ENCODE measurements at regions not wholly inside any gene's neighbourhood (a gene's known extent, or its start where the extent isn't known, plus 50 kb on each side); places are given as distances from the start of the nearest gene placed in this dataset.

DNA sequence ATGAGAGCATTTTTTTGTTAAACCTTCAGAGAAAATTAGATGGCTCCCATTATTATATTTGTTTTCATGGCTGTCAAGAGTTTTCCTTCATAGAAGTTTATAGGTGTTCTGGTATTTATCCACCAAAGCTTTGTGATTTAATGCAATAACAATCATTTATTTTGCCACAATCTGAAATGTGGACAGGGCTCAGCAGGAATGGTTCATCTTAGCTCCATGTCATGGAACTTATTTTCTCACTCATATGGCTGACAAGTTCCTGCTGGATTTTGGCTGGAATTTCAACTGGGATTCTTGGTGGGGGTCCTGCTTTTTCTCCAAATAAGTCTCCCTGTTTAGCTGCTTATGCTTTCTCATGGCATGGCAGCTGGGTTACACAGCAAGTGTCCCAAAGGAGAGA, 876.7 kb downstream of the QKI start:
- DNase-seq, result no peak
- H3K27me3 ChIP-seq, result no peaks in the 10 kb centered on the region
- no peak overlapping the region for H3K4me3 ChIP-seq
- H3K27ac ChIP-seq, result no peak overlapping the region
- ATAC-seq, result no peak
- peaks cover 0 to 34% of the 10 kb centered on the region in 2 donors for H3K9me3 ChIP-seq
- H3K4me1 ChIP-seq, result no peaks in the 10 kb centered on the region
- intact Hi-C loops (cut with DNase I), result no loop called here
- TF ChIP-seq, protein P1, sequence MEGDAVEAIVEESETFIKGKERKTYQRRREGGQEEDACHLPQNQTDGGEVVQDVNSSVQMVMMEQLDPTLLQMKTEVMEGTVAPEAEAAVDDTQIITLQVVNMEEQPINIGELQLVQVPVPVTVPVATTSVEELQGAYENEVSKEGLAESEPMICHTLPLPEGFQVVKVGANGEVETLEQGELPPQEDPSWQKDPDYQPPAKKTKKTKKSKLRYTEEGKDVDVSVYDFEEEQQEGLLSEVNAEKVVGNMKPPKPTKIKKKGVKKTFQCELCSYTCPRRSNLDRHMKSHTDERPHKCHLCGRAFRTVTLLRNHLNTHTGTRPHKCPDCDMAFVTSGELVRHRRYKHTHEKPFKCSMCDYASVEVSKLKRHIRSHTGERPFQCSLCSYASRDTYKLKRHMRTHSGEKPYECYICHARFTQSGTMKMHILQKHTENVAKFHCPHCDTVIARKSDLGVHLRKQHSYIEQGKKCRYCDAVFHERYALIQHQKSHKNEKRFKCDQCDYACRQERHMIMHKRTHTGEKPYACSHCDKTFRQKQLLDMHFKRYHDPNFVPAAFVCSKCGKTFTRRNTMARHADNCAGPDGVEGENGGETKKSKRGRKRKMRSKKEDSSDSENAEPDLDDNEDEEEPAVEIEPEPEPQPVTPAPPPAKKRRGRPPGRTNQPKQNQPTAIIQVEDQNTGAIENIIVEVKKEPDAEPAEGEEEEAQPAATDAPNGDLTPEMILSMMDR (IDR thresholded peaks at IDR 0.05), result no peak
- no peaks in the 10 kb centered on the region for H3K36me3 ChIP-seq

GRCh38 chr6:164290101-164290500, 875.6 kb downstream of the QKI start:
- ATAC-seq (no peak), DNase-seq (no peak)
- intact Hi-C loops (cut with DNase I), result no loop called here
- H3K4me1 ChIP-seq, result no peaks in the 10 kb centered on the region
- TF ChIP-seq, protein P1 (IDR thresholded peaks at IDR 0.05), result no peak
- no peaks in the 10 kb centered on the region for H3K36me3 ChIP-seq
- H3K27ac ChIP-seq, result no peak overlapping the region
- peaks cover 0 to 34% of the 10 kb centered on the region in 2 donors for H3K9me3 ChIP-seq
- H3K27me3 ChIP-seq, result no peaks in the 10 kb centered on the region
- H3K4me3 ChIP-seq, result no peak overlapping the region

DNA sequence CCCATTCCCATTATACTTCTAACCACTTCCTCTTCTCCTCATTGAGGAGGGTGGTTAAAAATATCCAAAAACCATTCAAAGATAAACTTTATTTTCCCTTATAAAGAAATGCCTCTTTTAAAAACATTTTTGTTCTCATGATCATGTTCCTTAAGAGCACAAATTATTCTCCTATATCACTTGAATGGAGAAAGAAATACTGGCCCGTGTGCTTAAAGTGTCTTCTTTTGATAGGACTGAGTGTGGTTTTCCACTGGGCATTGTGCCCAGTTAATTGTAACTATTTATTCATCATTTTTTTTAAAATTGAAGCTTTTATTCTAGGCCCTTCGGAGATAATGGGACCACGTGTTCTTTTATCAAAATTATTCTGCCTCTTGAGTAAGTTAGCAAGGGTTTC, 871.5 kb downstream of the QKI start:
- H3K9me3 ChIP-seq, result peaks cover 0 to 12% of the 10 kb centered on the region in 2 donors
- H3K36me3 ChIP-seq, result no peaks in the 10 kb centered on the region
- H3K4me1 ChIP-seq, result no peaks in the 10 kb centered on the region
- H3K4me3 ChIP-seq, result no peak overlapping the region
- intact Hi-C loops (cut with DNase I), result no loop called here
- H3K27ac ChIP-seq, result no peak overlapping the region
- ATAC-seq (no peak), DNase-seq (no peak)
- no peaks in the 10 kb centered on the region for H3K27me3 ChIP-seq
- TF ChIP-seq, protein P1 (IDR thresholded peaks at IDR 0.05), result no peak

- no peak overlapping the region for H3K4me3 ChIP-seq
- no peak overlapping the region for H3K27ac ChIP-seq
- TF ChIP-seq, protein P1 (IDR thresholded peaks at IDR 0.05), result no peak
- H3K9me3 ChIP-seq, result peaks cover 0 to 15% of the 10 kb centered on the region in 2 donors
- H3K27me3 ChIP-seq, result no peaks in the 10 kb centered on the region
- no peak for ATAC-seq
- no peak for DNase-seq
- no peaks in the 10 kb centered on the region for H3K36me3 ChIP-seq
- intact Hi-C loops (cut with DNase I), result no loop called here
- H3K4me1 ChIP-seq, result no peaks in the 10 kb centered on the region
Measured at GRCh38 chr6:164283574-164283973, 869.1 kb downstream of the QKI start.

DNA sequence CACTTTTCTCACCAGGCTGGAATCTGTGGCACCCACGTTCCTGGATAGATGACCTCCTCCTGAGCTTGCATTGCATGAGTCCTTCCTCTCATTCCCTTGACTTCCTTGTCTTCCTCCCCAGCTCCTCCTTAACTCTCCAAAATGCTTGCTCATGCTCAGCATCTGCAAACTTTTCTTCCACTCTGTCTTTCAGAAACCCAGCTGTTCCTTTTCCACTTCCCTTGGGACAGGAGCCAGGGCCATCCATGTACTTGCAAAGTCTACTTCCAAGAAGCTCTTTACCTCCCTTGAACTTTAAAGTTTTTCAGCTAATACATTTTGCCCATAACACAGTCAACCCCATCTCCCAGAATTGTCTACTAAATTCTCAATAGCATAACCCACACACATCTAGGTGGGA, 861.7 kb downstream of the QKI start:
- peaks cover 0 to 15% of the 10 kb centered on the region in 2 donors for H3K9me3 ChIP-seq
- no peaks in the 10 kb centered on the region for H3K27me3 ChIP-seq
- H3K27ac ChIP-seq, result no peak overlapping the region
- ATAC-seq (no peak), DNase-seq (no peak)
- H3K4me1 ChIP-seq, result no peaks in the 10 kb centered on the region
- no peak overlapping the region for H3K4me3 ChIP-seq
- TF ChIP-seq, protein P1 (IDR thresholded peaks at IDR 0.05), result no peak
- H3K36me3 ChIP-seq, result no peaks in the 10 kb centered on the region
- intact Hi-C loops (cut with DNase I), result no loop called here
